ENCODE measurements at regions not wholly inside any gene's neighbourhood (a gene's known extent, or its start where the extent isn't known, plus 50 kb on each side); places are given as distances from the start of the nearest gene placed in this dataset.

- TF ChIP-seq CTCF (IDR thresholded peaks at IDR 0.05; ENCODE audit: control extremely low read depth in 1 of 3, insufficient read depth in 1 of 3, low read depth in 1 of 3, low read length in 3 of 3), result no peak
- TF ChIP-seq KDM4A (IDR thresholded peaks at IDR 0.05; ENCODE audit: low read depth, low read length, severe bottlenecking), result no peak
- no peak for TF ChIP-seq SP2 (IDR thresholded peaks at IDR 0.05; ENCODE audit: low read length)
- TF ChIP-seq TAF1 (IDR thresholded peaks at IDR 0.05; ENCODE audit: low read depth, low read length), result no peak
- no peak for TF ChIP-seq MAFK (IDR thresholded peaks at IDR 0.05; ENCODE audit: low read depth, low read length)
- TF ChIP-seq USF2 (IDR thresholded peaks at IDR 0.05; ENCODE audit: low read length), result no peak
- TF ChIP-seq MAX (IDR thresholded peaks at IDR 0.05), result no peak
Observed at GRCh38 chr2:14552286-14552685, 80.2 kb upstream of the LRATD1 start.

Data from H1 (cell line).